ENCODE measurements at regions not wholly inside any gene's neighbourhood (a gene's known extent, or its start where the extent isn't known, plus 50 kb on each side); places are given as distances from the start of the nearest gene placed in this dataset.

DNA sequence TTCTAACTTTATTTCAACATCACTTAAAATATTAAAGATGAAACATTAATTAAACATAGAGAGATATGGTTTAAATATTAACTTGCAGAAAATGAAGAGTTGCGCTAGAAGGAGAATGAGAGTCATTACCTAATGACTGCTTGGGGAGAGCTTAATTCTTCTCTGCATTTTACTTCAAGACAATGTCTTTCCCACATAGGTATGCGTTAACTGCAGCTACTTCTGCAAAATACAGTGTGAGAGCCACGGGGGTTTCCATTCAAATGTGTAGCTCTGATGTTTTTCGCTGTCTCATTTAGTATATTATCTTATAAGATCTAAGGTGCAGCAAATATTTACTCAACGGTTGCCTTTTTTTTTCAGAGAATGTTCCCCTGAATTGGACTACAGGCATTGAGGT is 126.7 kb downstream of the TMX3 start:
- no peak overlapping the region for H3K4me3 ChIP-seq (ENCODE audit: control insufficient read depth, low read depth, low read length)
- no peak for DNase-seq (ENCODE audit: low read depth)
- TF ChIP-seq, protein P1, sequence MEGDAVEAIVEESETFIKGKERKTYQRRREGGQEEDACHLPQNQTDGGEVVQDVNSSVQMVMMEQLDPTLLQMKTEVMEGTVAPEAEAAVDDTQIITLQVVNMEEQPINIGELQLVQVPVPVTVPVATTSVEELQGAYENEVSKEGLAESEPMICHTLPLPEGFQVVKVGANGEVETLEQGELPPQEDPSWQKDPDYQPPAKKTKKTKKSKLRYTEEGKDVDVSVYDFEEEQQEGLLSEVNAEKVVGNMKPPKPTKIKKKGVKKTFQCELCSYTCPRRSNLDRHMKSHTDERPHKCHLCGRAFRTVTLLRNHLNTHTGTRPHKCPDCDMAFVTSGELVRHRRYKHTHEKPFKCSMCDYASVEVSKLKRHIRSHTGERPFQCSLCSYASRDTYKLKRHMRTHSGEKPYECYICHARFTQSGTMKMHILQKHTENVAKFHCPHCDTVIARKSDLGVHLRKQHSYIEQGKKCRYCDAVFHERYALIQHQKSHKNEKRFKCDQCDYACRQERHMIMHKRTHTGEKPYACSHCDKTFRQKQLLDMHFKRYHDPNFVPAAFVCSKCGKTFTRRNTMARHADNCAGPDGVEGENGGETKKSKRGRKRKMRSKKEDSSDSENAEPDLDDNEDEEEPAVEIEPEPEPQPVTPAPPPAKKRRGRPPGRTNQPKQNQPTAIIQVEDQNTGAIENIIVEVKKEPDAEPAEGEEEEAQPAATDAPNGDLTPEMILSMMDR (IDR thresholded peaks at IDR 0.05; ENCODE audit: control insufficient read depth, insufficient read depth, low read depth, low read length, missing control alignments): no peak

DNA sequence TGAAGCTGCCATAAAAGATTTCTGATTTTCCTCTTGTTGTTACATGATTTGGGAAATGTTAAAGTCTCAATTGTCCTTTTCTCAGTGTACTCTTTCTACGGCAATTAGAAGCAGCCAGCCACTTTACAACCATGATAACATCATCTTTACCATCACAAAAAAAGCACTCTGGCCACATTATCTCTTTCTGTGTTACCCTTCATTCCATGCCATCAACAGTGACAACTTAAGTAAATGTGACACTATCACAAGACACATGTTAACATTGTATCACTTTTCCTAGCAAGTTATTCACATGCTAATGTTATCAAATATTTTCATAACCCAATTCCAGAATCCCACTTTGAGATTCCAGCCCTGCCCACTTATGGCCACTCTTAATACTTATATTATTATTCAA is 131.2 kb downstream of the TMX3 start:
- no peak for DNase-seq (ENCODE audit: low read depth)
- TF ChIP-seq, protein P1 (IDR thresholded peaks at IDR 0.05; ENCODE audit: control insufficient read depth, insufficient read depth, low read depth, low read length, missing control alignments): no peak

DNA sequence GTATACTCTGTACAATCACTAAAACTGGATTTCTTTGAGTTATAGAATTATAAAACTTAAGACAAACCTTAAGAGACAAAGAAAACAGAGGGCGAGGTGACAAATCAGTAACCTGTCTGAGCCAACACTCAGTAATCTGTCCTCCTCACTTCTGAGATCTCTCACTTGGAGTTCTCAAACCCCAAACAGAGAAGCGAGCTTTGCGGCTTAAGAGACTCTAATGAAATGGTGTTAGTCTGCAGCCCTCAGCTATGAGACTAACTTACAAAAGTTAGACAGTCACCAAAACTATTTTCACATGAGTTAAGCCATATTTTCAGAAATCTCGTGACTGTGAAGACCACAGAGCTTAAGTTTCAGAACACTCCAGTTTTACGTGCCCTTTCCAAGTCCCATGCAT is 140.6 kb downstream of the TMX3 start:
- TF ChIP-seq, protein P1 (IDR thresholded peaks at IDR 0.05; ENCODE audit: control insufficient read depth, insufficient read depth, low read depth, low read length, missing control alignments): no peak
- H3K4me3 ChIP-seq (ENCODE audit: control insufficient read depth, low read depth, low read length): no peak overlapping the region
- no peak for DNase-seq (ENCODE audit: low read depth)

More for the DNA sequence above, 131.2 kb downstream of the TMX3 start:
- no peak overlapping the region for H3K4me3 ChIP-seq (ENCODE audit: control insufficient read depth, low read depth, low read length)

DNA sequence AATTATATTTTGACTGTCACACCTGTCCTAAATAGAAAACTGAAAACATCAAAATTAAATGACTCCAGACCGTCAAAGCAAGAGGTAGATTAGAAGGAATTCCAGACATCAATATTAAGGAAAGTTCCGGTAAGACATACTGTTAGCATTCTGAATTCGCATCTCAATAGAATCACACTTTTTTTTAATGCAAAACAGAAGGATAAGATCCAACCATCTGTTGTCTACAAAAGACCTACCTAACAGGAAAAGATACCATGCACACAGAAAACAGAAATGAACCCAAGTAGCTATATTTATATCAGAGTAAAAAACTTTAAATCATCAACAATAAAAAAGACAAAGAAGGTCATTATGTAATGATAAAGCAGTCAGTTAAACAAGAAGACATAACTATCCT is 145.0 kb downstream of the TMX3 start:
- no peak overlapping the region for H3K4me3 ChIP-seq (ENCODE audit: control insufficient read depth, low read depth, low read length)

DNA sequence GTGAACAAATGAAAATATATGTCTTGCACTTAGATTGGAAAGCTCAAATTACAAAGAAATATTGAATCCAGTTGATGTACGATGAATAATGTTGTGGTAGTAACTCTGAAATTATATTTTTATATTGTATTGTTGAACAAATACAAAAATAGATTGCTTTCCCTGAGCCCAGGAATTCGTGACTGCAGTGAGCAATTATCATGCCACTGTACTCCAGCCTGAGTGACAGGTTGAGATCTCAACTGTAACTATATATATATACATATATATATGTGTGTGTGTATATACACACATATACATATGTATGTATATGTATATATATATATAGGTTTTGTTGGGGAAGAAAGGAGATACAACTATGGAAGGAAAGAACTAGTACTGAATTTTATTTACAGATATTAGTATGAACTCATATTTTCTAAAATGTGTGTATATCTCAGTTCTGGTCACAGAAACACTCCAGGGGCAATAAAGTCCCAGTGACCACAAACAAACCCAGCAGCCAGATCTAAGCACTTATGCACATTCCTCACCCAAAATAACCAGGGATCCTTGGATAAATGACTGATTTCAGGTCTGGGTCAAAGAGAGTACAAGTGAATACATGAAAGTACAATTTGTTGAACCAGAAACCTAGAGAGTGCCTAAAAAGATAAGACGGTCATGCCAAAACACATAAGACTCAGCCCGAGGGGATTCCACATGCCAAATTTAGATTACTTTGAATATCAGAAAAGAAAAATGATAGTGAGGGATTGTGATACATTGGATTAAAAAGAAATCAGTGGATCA is 146.3 kb downstream of the TMX3 start:
- no peak for DNase-seq (ENCODE audit: low read depth)
- TF ChIP-seq, protein P1 (IDR thresholded peaks at IDR 0.05; ENCODE audit: control insufficient read depth, insufficient read depth, low read depth, low read length, missing control alignments): no peak
- H3K4me3 ChIP-seq (ENCODE audit: control insufficient read depth, low read depth, low read length): no peak overlapping the region

More for the DNA sequence above, 145.0 kb downstream of the TMX3 start:
- DNase-seq (ENCODE audit: low read depth): no peak
- TF ChIP-seq, protein P1 (IDR thresholded peaks at IDR 0.05; ENCODE audit: control insufficient read depth, insufficient read depth, low read depth, low read length, missing control alignments): no peak

DNA sequence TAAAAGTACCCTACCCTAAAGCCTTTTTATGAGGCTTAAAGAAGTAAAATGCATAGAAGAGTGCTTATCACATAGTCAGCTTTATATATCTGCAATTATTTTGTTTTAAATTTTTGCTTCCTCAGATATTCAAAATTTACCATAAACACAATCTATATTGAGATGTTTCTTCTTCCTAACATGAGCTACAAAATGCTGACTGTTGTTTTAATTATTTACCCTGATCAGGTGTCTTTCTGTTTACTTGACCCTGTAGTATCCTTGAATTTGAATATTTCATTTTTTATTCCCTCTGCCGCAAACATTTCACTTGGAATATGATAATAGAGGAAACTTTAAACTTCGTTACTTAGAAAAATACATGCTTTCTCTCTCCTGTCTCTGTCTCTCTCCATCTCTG is 147.9 kb downstream of the TMX3 start:
- DNase-seq (ENCODE audit: low read depth): no peak
- TF ChIP-seq, protein P1 (IDR thresholded peaks at IDR 0.05; ENCODE audit: control insufficient read depth, insufficient read depth, low read depth, low read length, missing control alignments): no peak
- H3K4me3 ChIP-seq (ENCODE audit: control insufficient read depth, low read depth, low read length): no peak overlapping the region

All from AG09309 (cell line).